ENCODE measurements at regions not wholly inside any gene's neighbourhood (a gene's known extent, or its start where the extent isn't known, plus 50 kb on each side); places are given as distances from the start of the nearest gene placed in this dataset.
A peak's percentile ranks its signal among the peaks of the same experiment; 100 is the strongest.

DNA sequence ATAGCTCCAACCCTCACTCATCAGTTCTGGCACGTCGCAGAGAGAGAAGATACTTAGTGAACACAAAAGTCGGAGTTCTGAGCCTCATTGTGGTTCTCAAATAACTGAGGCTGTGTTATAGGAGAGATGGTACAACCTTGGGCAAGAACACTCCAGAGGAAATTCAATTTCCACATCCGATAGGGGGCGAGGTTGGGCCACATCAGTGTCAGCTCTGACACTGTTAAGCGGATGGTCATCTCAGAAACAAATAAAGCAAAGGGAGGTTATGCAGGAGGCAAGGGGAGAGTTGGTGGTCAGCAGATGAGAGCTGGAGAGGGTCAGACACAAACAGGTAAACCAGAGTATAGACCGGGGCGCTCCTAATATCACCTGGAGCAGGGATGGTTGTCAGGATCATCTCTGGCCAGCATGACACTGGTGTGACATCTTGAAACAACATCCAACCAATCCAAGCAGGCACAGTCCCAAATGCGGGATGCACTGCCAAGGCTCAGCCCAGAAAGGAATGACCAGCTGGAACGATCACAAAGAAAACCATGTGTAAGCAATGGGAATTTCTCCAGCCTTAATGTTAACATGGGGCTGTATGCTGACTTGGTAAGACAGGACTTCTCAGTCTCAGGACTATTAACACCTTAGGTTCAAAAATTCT lies 331.8 kb downstream of the HACE1 start:
- intact Hi-C loops (cut with DNase I) = loop anchor here in 1 of 2 donors (5.0 kb wide), 1 partner anchor 1656 kb away; no protein-coding TSS in a partner anchor
- no peak for DNase-seq (ENCODE audit: low spot score)

DNA sequence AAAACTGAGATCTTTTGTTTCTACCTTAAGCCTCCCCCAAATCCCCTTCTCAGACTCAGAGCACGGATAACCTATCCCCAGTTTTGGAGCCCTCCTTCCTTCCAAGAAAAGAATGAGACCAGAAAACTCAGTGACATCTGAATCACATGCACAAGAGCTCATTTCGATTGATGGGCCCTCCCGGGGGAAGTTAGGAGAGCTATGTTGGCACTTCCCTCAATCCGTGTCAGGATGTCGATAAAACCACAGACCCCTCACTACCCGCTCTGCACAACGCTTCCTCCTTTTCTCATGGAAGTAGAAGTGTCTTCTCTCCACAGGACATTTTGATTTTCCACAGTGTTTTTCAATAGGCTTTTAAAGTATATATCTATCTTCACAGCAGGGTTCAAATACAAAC lies 332.4 kb downstream of the HACE1 start:
- intact Hi-C loops (cut with DNase I) = loop anchor here in 1 of 2 donors (5.0 kb wide), 1 partner anchor 1655 kb away; no protein-coding TSS in a partner anchor
- no peak for DNase-seq (ENCODE audit: low spot score)

DNA sequence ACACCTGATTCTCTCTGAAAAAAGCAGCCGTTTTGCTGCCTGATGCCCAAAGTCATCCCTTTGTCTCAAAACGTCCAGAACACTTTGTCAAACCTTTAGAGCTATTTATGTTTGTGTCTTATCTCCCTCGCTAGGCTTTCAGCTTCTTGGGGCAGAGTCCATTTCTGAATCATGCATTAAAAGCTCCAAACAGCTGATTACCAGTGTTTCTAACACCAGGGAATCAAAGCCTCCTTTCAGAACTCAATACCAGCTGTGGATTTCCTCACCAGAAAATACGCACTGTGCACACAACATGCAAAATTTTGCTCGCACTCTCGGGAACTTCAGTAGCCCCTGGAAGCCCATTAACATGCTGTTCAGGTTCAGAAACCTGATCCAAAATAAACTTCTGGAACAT lies 333.3 kb downstream of the HACE1 start:
- intact Hi-C loops (cut with DNase I) = loop anchor here in 1 of 2 donors (5.0 kb wide), 1 partner anchor 1654 kb away; no protein-coding TSS in a partner anchor
- no peak for DNase-seq (ENCODE audit: low spot score)

- intact Hi-C loops (cut with DNase I) = loop anchor here in 1 of 2 donors (5.0 kb wide), 1 partner anchor 1653 kb away; no protein-coding TSS in a partner anchor
- peak; percentile 92 for DNase-seq (ENCODE audit: low spot score)
Measured at GRCh38 chr6:104525677-104526322, 333.9 kb downstream of the HACE1 start.

- intact Hi-C loops (cut with DNase I) = no loop called here
- no peak for DNase-seq (ENCODE audit: low spot score)
Measured at GRCh38 chr6:104522533-104522932, 337.2 kb downstream of the HACE1 start.

GRCh38 chr6:104521176-104521575 lies 338.5 kb downstream of the HACE1 start:
- no peak for DNase-seq (ENCODE audit: low spot score)
- intact Hi-C loops (cut with DNase I) = no loop called here

- intact Hi-C loops (cut with DNase I) = no loop called here
- no peak for DNase-seq (ENCODE audit: low spot score)
Measured at GRCh38 chr6:104519566-104519965, 340.2 kb downstream of the HACE1 start.

DNA sequence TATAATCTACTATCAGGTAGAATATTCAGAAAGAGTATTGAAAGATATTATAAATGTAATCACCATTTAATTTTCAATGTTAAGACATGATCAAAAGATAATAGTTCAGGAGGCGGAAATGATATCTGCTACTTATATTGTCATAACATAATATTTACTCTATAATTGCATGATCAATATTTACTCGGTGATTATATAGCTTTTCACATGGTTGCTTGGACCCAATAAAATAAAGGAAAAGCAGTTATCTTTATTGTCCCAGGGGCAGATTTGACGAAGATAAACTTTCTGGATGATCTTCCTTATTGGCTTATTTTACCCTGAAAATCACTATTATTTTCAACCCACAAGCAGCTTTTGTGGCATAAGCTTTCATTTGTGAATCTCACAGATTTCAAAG lies 350.4 kb downstream of the HACE1 start:
- no peak for DNase-seq (ENCODE audit: low spot score)
- intact Hi-C loops (cut with DNase I) = no loop called here

- DNase-seq (ENCODE audit: low spot score) = no peak
- intact Hi-C loops (cut with DNase I) = no loop called here
Measured at GRCh38 chr6:104506429-104506828, 353.3 kb downstream of the HACE1 start.

GRCh38 chr6:104505838-104506237 lies 353.9 kb downstream of the HACE1 start:
- no peak for DNase-seq (ENCODE audit: low spot score)
- intact Hi-C loops (cut with DNase I) = no loop called here

- intact Hi-C loops (cut with DNase I) = no loop called here
- no peak for DNase-seq (ENCODE audit: low spot score)
Measured at GRCh38 chr6:104500265-104500664, 359.5 kb downstream of the HACE1 start.

DNA sequence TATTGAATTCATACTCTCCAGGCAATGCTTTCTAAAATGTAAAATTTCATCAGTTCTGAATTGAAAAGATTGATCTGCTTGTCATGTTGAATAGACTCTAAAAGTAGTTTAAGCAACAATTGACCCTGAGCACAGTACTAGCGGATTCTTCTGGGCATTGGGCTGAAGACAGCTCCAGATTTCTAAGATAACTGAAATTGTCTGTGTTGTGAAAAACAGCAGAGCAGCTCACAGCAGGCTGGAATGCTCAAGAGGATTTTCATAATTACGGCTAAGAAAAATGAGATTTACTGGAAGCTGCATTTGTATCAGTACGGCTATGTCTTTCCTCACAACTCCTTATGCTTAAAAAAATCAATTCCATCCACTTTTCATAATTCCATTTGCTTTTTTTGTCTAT lies 373.7 kb downstream of the HACE1 start:
- DNase-seq (ENCODE audit: low spot score) = no peak
- intact Hi-C loops (cut with DNase I) = no loop called here

- intact Hi-C loops (cut with DNase I) = no loop called here
- no peak for DNase-seq (ENCODE audit: low spot score)
Measured at GRCh38 chr6:104484626-104485025, 375.1 kb downstream of the HACE1 start.

- intact Hi-C loops (cut with DNase I) = no loop called here
- DNase-seq (ENCODE audit: low spot score) = no peak
Measured at GRCh38 chr6:104484191-104484590, 375.5 kb downstream of the HACE1 start.

DNA sequence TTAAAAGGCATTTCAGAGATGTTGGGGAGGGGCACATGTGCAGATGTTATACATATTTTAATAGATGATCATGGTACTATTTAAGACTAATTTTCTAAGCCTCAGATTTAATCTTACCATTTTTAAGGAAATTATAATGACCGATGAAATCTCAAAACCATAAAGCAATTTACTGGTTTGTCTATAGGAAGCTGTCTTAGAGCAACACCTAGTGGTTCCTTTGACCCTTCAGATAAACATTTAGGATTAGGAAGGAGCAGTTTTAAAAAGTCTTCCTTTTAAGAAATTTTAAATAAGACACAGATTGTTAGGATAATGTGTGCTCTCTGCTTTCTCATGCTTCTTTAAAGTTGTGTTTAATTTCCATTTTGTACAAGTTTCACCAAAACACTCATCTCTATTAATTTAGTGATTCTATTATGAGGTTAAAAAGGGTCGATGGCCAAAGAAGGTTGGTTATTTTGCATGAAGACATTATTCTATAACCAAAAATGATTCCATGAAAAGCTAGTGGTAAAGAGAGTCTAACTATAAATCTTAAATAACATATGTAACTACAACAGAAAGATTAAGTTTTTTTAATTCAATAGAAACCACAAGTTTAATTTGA lies 376.4 kb downstream of the HACE1 start:
- DNase-seq (ENCODE audit: low spot score) = no peak
- intact Hi-C loops (cut with DNase I) = no loop called here

DNA sequence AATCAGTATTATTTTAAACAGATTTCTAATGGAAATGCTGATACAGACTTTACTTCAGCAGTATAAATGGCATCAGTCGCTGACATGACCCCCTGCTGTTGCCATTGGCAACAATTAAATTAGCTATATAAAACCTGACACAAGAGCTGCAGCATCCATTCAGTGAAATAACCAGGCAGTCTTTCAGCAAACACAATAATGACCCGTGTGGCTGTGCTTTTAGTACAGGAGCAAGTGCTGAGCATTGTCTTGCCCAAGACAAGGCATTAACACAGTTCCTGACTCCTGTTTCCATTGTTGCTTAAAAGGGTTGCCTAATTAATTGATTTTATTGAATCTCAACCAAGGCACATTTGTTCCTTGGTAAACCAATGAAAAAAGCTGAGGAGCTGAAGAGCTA lies 382.1 kb downstream of the HACE1 start:
- DNase-seq (ENCODE audit: low spot score) = no peak
- intact Hi-C loops (cut with DNase I) = no loop called here

- intact Hi-C loops (cut with DNase I) = no loop called here
- DNase-seq (ENCODE audit: low spot score) = no peak
Measured at GRCh38 chr6:104473021-104473429, 386.7 kb downstream of the HACE1 start.

DNA sequence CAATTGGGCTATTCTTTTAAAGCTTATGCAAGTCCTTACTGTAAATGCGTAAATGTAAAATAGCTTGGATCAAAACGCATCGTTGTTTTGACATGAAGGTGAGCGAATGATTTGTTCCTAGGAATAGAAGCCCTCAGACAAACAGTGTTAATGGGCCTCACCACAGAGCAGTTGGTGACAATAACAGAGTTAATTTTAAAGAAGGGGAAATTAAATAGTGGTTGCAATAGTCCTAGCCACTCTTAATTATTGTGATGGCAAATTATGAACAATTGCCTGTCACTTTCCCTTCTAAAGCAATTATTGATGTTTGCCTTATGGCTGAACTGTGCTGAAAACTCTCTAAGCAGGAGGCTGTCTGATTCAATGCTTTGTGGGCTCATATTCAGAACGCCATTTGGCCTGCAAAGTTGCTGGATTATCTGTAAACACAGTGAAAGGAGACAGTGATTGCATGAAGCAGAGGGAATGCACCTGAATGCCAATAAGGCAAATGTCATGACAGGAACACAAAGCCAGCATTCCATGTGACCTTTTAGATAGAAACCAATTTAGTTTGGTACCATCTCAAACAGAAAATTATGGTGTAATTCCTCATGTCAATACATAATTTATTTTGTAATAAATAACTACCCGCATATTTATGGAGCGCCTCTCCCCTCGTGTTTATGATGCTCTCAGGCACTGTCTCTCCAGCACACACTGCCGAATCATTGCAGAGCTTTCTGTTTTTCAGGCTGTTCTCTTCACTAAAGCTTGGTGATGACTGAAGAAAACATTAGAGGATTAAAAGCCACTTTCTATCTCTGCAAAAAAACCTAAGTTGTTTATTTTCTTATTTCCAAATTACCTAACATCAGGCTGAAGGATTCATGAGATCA lies 387.5 kb downstream of the HACE1 start:
- no peak for DNase-seq (ENCODE audit: low spot score)
- intact Hi-C loops (cut with DNase I) = no loop called here

DNA sequence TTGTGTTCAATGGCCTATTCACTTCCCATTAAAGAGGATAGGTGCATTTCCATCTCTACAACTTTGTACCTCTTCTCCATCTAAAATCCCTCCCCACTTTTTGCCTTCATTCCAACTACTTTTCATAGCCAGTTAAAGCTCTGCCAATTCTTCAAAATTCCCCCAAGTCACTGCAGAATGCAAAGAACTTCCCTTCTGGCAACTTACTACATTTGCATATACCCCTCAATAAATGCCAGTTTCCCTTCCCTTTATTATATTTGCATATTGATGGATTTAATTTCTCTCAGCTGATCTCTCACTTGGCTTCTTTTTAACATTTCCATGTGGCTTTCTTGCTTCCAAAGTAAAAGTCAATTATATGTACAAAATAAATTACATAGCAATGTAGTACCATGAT lies 393.4 kb downstream of the HACE1 start:
- no peak for DNase-seq (ENCODE audit: low spot score)
- intact Hi-C loops (cut with DNase I) = no loop called here
